ENCODE measurements at regions not wholly inside any gene's neighbourhood (a gene's known extent, or its start where the extent isn't known, plus 50 kb on each side); places are given as distances from the start of the nearest gene placed in this dataset.

GRCh38 chr3:117898722-117899522 lies 1135.7 kb downstream of the IGSF11 start:
- peak in 1 of 2 experiments; percentile 55 for DNase-seq
- Histone ChIP-seq H3K4me1 (no peaks in the 10 kb centered on the region), H3K27ac (no peak overlapping the region), H3K9me3 (replicated peaks) (no peaks in the 10 kb centered on the region), H3K27me3 (no peaks in the 10 kb centered on the region), H3K36me3 (no peaks in the 10 kb centered on the region), H3K4me3 (no peak overlapping the region)

- no peak for DNase-seq
- no peaks in the 10 kb centered on the region for H3K4me1 ChIP-seq
- no peak overlapping the region for H3K4me3 ChIP-seq
- no peak overlapping the region for H3K27ac ChIP-seq
- H3K27me3 ChIP-seq: no peaks in the 10 kb centered on the region
- no peaks in the 10 kb centered on the region for H3K9me3 ChIP-seq (replicated peaks)
- no peaks in the 10 kb centered on the region for H3K36me3 ChIP-seq
Measured at GRCh38 chr3:117903226-117903625, 1131.4 kb downstream of the IGSF11 start.

GRCh38 chr3:117910820-117911521 lies 1123.7 kb downstream of the IGSF11 start:
- Histone ChIP-seq H3K4me1 (no peaks in the 10 kb centered on the region), H3K9me3 (replicated peaks) (no peaks in the 10 kb centered on the region), H3K36me3 (no peaks in the 10 kb centered on the region), H3K27me3 (no peaks in the 10 kb centered on the region), H3K27ac (no peak overlapping the region), H3K4me3 (no peak overlapping the region)
- DNase-seq: no peak

GRCh38 chr3:117912352-117912751 lies 1122.3 kb downstream of the IGSF11 start:
- Histone ChIP-seq H3K4me3 (no peak overlapping the region), H3K9me3 (replicated peaks) (no peaks in the 10 kb centered on the region), H3K36me3 (no peaks in the 10 kb centered on the region), H3K27me3 (no peaks in the 10 kb centered on the region), H3K27ac (no peak overlapping the region), H3K4me1 (no peaks in the 10 kb centered on the region)
- no peak for DNase-seq

GRCh38 chr3:117914540-117915100 lies 1120.0 kb downstream of the IGSF11 start:
- no peak overlapping the region for H3K27ac ChIP-seq
- H3K4me3 ChIP-seq: no peak overlapping the region
- no peaks in the 10 kb centered on the region for H3K36me3 ChIP-seq
- DNase-seq: no peak
- H3K27me3 ChIP-seq: no peaks in the 10 kb centered on the region
- H3K9me3 ChIP-seq (replicated peaks): no peaks in the 10 kb centered on the region
- H3K4me1 ChIP-seq: no peaks in the 10 kb centered on the region

DNA sequence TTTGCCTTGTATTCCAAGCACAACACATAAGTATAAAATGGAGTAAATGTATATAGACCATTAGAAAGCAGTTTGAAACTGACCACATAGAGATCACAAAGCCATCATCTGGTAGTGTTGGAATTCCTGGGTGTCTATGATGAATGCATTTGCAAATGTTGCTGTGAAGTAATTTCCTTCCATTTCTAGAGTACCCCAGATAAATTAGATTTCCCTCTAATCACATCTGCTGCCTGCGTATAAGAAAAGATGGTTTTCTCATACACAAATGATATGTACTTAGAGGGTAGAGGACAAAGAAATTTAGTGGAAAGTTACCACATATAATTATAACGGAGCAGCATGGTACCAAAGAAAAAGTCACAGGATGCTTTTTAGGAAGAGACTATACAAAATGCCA lies 1117.8 kb downstream of the IGSF11 start:
- Histone ChIP-seq H3K9me3 (replicated peaks) (no peaks in the 10 kb centered on the region), H3K4me1 (no peaks in the 10 kb centered on the region), H3K4me3 (no peak overlapping the region), H3K36me3 (no peaks in the 10 kb centered on the region), H3K27me3 (no peaks in the 10 kb centered on the region), H3K27ac (no peak overlapping the region)
- no peak for DNase-seq

GRCh38 chr3:117919621-117920020 lies 1115.0 kb downstream of the IGSF11 start:
- no peak overlapping the region for H3K27ac ChIP-seq
- no peaks in the 10 kb centered on the region for H3K4me1 ChIP-seq
- no peaks in the 10 kb centered on the region for H3K9me3 ChIP-seq (replicated peaks)
- H3K4me3 ChIP-seq: no peak overlapping the region
- H3K36me3 ChIP-seq: no peaks in the 10 kb centered on the region
- no peak for DNase-seq
- H3K27me3 ChIP-seq: no peaks in the 10 kb centered on the region

DNA sequence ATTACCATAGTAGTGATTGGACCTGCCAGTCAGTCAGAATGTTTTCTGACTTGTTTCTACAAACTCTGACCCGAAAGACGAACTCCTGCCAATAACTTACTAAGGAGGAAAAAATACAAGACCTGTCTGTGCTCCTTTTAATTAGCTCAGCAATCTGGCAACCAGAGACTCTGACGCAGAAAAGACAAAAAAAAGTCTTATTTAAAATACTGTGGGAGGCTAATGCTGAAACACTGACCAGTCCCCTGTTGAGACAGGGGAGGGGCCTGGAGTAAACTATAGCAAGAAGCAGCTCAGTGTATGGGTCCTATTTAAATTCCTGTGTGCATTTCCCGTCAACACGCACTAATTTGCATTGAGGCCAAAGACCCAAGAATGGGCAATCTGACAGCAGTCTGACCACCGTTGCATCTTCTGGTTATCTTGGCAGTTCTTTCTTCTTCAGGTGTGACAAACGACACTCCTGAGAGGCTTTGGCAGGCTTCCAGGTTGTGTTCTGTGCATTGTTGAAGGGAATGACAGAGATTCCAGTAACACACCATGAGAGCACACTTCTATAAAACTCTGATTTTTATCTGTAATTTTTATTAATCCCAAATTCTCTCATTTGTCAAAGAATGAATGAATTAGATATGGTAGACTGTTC lies 1114.3 kb downstream of the IGSF11 start:
- no peaks in the 10 kb centered on the region for H3K36me3 ChIP-seq
- H3K27ac ChIP-seq: no peak overlapping the region
- H3K4me1 ChIP-seq: no peaks in the 10 kb centered on the region

GRCh38 chr3:117921411-117921810 lies 1113.2 kb downstream of the IGSF11 start:
- no peak for DNase-seq
- no peaks in the 10 kb centered on the region for H3K9me3 ChIP-seq (replicated peaks)
- no peaks in the 10 kb centered on the region for H3K36me3 ChIP-seq
- no peaks in the 10 kb centered on the region for H3K27me3 ChIP-seq
- no peak overlapping the region for H3K27ac ChIP-seq
- no peak overlapping the region for H3K4me3 ChIP-seq
- no peaks in the 10 kb centered on the region for H3K4me1 ChIP-seq

More for the DNA sequence above, 1114.3 kb downstream of the IGSF11 start:
- DNase-seq: no peak
- no peak overlapping the region for H3K4me3 ChIP-seq
- no peaks in the 10 kb centered on the region for H3K9me3 ChIP-seq (replicated peaks)
- no peaks in the 10 kb centered on the region for H3K27me3 ChIP-seq

GRCh38 chr3:117922039-117922438 lies 1112.6 kb downstream of the IGSF11 start:
- no peaks in the 10 kb centered on the region for H3K4me1 ChIP-seq
- no peak for DNase-seq
- H3K9me3 ChIP-seq (replicated peaks): no peaks in the 10 kb centered on the region
- H3K27ac ChIP-seq: no peak overlapping the region
- H3K4me3 ChIP-seq: no peak overlapping the region
- no peaks in the 10 kb centered on the region for H3K27me3 ChIP-seq
- H3K36me3 ChIP-seq: no peaks in the 10 kb centered on the region

DNA sequence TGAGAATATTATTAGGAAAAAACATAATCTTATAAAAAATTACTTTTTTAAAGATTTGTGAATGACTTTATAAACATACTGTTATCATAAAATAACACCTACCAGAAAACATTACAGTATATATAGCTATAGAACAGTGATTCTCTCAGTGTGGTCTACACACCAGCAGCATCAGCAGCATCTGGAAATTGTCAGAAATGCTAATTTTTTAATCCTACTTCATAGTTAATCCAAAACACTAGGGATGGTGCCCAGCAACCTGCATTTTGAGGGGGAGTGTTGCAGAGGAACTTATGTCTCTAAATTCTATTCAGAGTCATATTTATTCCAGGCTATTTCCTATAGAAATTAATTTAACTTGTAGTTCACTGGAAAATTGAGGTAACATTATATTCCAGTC lies 1107.8 kb downstream of the IGSF11 start:
- Histone ChIP-seq H3K36me3 (no peaks in the 10 kb centered on the region), H3K27me3 (no peaks in the 10 kb centered on the region), H3K9me3 (replicated peaks) (no peaks in the 10 kb centered on the region), H3K27ac (no peak overlapping the region), H3K4me1 (no peaks in the 10 kb centered on the region), H3K4me3 (no peak overlapping the region)
- no peak for DNase-seq

DNA sequence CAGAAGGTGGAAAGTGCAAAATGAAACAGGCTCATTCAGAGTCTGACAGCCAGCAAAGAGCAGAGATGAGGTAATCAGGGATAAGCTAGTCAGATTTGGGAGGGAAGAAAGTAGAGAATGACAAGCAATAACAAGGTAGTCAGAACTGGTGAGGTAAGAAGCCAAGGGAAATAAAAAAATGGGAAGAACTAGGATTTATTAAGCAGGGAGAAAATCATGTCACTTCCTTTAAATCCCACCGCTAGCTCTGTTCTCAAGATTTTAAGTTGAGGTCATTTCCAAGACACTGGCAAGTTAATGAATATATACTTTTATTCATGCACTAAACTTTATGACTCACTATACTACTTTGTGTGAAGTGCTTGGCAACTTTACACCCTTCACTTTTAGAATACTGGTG lies 1106.8 kb downstream of the IGSF11 start:
- Histone ChIP-seq H3K4me1 (no peaks in the 10 kb centered on the region), H3K9me3 (replicated peaks) (no peaks in the 10 kb centered on the region), H3K27me3 (no peaks in the 10 kb centered on the region), H3K4me3 (no peak overlapping the region), H3K36me3 (no peaks in the 10 kb centered on the region), H3K27ac (no peak overlapping the region)
- no peak for DNase-seq

- no peaks in the 10 kb centered on the region for H3K36me3 ChIP-seq
- H3K27ac ChIP-seq: no peak overlapping the region
- no peak for DNase-seq
- no peak overlapping the region for H3K4me3 ChIP-seq
- H3K9me3 ChIP-seq (replicated peaks): no peaks in the 10 kb centered on the region
- H3K4me1 ChIP-seq: no peaks in the 10 kb centered on the region
- H3K27me3 ChIP-seq: no peaks in the 10 kb centered on the region
Measured at GRCh38 chr3:117928836-117929235, 1105.8 kb downstream of the IGSF11 start.

DNA sequence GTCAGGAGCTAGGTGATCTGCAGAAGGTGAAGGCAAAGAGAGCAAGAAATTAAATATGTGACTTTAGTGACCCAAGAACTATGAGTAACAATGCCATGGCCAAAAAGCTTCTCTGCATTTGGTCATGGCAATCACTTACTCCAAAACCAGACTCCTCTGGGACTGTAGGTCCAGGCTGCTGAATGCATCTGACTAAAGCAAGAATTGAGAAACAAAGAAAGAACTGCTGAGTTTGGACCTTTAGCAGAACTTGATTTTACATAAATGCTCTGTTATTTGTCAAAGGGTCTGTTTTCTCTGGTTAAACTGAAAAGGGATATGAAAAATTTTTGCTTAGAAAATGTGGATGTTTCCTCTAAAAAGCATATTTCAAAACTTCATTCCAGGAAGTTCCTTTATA lies 1102.2 kb downstream of the IGSF11 start:
- H3K36me3 ChIP-seq: no peaks in the 10 kb centered on the region
- H3K9me3 ChIP-seq (replicated peaks): no peaks in the 10 kb centered on the region
- H3K27ac ChIP-seq: no peak overlapping the region
- no peak for DNase-seq
- H3K4me3 ChIP-seq: no peak overlapping the region
- H3K27me3 ChIP-seq: no peaks in the 10 kb centered on the region
- H3K4me1 ChIP-seq: no peaks in the 10 kb centered on the region

DNA sequence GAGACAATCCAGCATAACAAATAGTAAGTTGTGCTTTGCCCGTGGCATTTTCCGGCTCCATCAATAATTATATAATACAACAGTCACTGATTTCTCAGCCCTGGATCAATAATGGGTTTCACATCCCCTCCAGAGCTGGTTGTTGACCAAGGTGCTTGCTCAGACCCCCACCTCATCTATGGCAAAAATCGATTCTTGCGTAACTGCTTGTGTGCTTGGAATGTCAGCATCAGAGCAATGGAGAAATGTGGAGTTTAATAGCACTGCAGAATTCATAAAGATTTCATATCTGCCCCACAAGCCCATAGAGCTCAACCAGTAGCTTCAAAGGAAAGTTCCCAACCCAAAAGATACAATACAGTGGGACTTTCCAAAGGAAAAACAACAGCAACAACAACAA lies 1098.5 kb downstream of the IGSF11 start:
- DNase-seq: no peak
- no peaks in the 10 kb centered on the region for H3K9me3 ChIP-seq (replicated peaks)
- no peaks in the 10 kb centered on the region for H3K4me1 ChIP-seq
- no peak overlapping the region for H3K4me3 ChIP-seq
- H3K36me3 ChIP-seq: no peaks in the 10 kb centered on the region
- no peaks in the 10 kb centered on the region for H3K27me3 ChIP-seq
- H3K27ac ChIP-seq: no peak overlapping the region
